ENCODE measurements at regions not wholly inside any gene's neighbourhood (a gene's known extent, or its start where the extent isn't known, plus 50 kb on each side); places are given as distances from the start of the nearest gene placed in this dataset.

GRCh38 chr11:19370100-19370861 lies 129.5 kb upstream of the E2F8 start:
- Histone ChIP-seq H3K27ac (replicated peaks; ENCODE audit: low read length) (no peak overlapping the region), H2BK12ac (ENCODE audit: low read length) (no peak overlapping the region), H2AFZ (ENCODE audit: low read length) (no peak overlapping the region), H2BK15ac (ENCODE audit: low read length) (no peak overlapping the region), H3K4me3 (ENCODE audit: low read length in 2 of 2) (no peak overlapping the region), H2BK120ac (ENCODE audit: low read depth, low read length) (no peak overlapping the region), H3K4me1 (ENCODE audit: control insufficient read depth in 2 of 2, insufficient read depth in 1 of 2, low read depth in 1 of 2, low read length in 2 of 2) (peaks cover 17 to 29% of the 10 kb centered on the region in 2 donors), H3K9me3 (replicated peaks in 1 of 2; ENCODE audit: control insufficient read depth in 2 of 2, insufficient read depth in 1 of 2, low read depth in 1 of 2, low read length in 2 of 2) (peaks cover 0 to 7% of the 10 kb centered on the region in 2 donors), H2BK5ac (ENCODE audit: low read length) (no peak overlapping the region), H4K8ac (ENCODE audit: low read depth, low read length) (no peak overlapping the region), H3K27me3 (ENCODE audit: control insufficient read depth in 3 of 3, insufficient read depth in 3 of 3, low read depth in 1 of 3, low read length in 3 of 3) (no peaks in the 10 kb centered on the region), H3K9ac (ENCODE audit: low read depth, low read length, poor library complexity) (no peak overlapping the region), H4K91ac (ENCODE audit: low read depth, low read length, poor library complexity) (no peak overlapping the region), H3K79me1 (ENCODE audit: low read depth, low read length) (no peaks in the 10 kb centered on the region), H3K18ac (ENCODE audit: low read length) (peak overlapping the region; percentile 55), H3K4me2 (ENCODE audit: insufficient read depth, low read length, poor library complexity, severe bottlenecking) (no peak overlapping the region), H3K14ac (ENCODE audit: low read length) (peak overlapping the region; percentile 9), H3K36me3 (replicated peaks in 1 of 2; ENCODE audit: control insufficient read depth in 2 of 2, insufficient read depth in 2 of 2, low read length in 2 of 2) (no peaks in the 10 kb centered on the region), H2AK5ac (ENCODE audit: low read depth, low read length) (peak overlapping the region; percentile 7), H3K23ac (ENCODE audit: low read depth, low read length, poor library complexity) (no peak overlapping the region), H3K4ac (ENCODE audit: low read length) (no peak overlapping the region)
- no CpG with 5 or more reads among the region's 7 CpGs for WGBS, 2 donors (ENCODE audit: extremely low coverage in 2 of 2, insufficient read length in 2 of 2, insufficient replicate concordance in 1 of 2)
- no peak for DNase-seq (ENCODE audit: low spot score)

GRCh38 chr11:19368726-19369375 lies 128.1 kb upstream of the E2F8 start:
- no peaks in the 10 kb centered on the region for H3K79me1 ChIP-seq (ENCODE audit: low read depth, low read length)
- H4K8ac ChIP-seq (ENCODE audit: low read depth, low read length) = no peak overlapping the region
- H3K9me3 ChIP-seq (replicated peaks in 1 of 2; ENCODE audit: control insufficient read depth in 2 of 2, insufficient read depth in 1 of 2, low read depth in 1 of 2, low read length in 2 of 2) = peaks cover 0 to 7% of the 10 kb centered on the region in 2 donors
- WGBS, 2 donors (ENCODE audit: extremely low coverage in 2 of 2, insufficient read length in 2 of 2, insufficient replicate concordance in 1 of 2) = no CpG with 5 or more reads among the region's 6 CpGs
- H3K18ac ChIP-seq (ENCODE audit: low read length) = no peak overlapping the region
- H2BK5ac ChIP-seq (ENCODE audit: low read length) = no peak overlapping the region
- H3K27me3 ChIP-seq (ENCODE audit: control insufficient read depth in 3 of 3, insufficient read depth in 3 of 3, low read depth in 1 of 3, low read length in 3 of 3) = no peaks in the 10 kb centered on the region
- H2BK12ac ChIP-seq (ENCODE audit: low read length) = no peak overlapping the region
- no peak overlapping the region for H3K14ac ChIP-seq (ENCODE audit: low read length)
- no peak overlapping the region for H2BK15ac ChIP-seq (ENCODE audit: low read length)
- peaks cover 19 to 35% of the 10 kb centered on the region in 2 donors for H3K4me1 ChIP-seq (ENCODE audit: control insufficient read depth in 2 of 2, insufficient read depth in 1 of 2, low read depth in 1 of 2, low read length in 2 of 2)
- H3K36me3 ChIP-seq (replicated peaks in 1 of 2; ENCODE audit: control insufficient read depth in 2 of 2, insufficient read depth in 2 of 2, low read length in 2 of 2) = no peaks in the 10 kb centered on the region
- H2BK120ac ChIP-seq (ENCODE audit: low read depth, low read length) = no peak overlapping the region
- H3K4me2 ChIP-seq (ENCODE audit: insufficient read depth, low read length, poor library complexity, severe bottlenecking) = no peak overlapping the region
- H2AK5ac ChIP-seq (ENCODE audit: low read depth, low read length) = no peak overlapping the region
- H3K27ac ChIP-seq (replicated peaks; ENCODE audit: low read length) = no peak overlapping the region
- H2AFZ ChIP-seq (ENCODE audit: low read length) = no peak overlapping the region
- no peak overlapping the region for H3K4me3 ChIP-seq (ENCODE audit: low read length in 2 of 2)
- no peak overlapping the region for H3K23ac ChIP-seq (ENCODE audit: low read depth, low read length, poor library complexity)
- no peak overlapping the region for H3K9ac ChIP-seq (ENCODE audit: low read depth, low read length, poor library complexity)
- no peak overlapping the region for H3K4ac ChIP-seq (ENCODE audit: low read length)
- H4K91ac ChIP-seq (ENCODE audit: low read depth, low read length, poor library complexity) = no peak overlapping the region
- no peak for DNase-seq (ENCODE audit: low spot score)

- Histone ChIP-seq H2AFZ (ENCODE audit: low read length) (no peak overlapping the region), H3K27me3 (ENCODE audit: control insufficient read depth in 3 of 3, insufficient read depth in 3 of 3, low read depth in 1 of 3, low read length in 3 of 3) (no peaks in the 10 kb centered on the region), H3K27ac (replicated peaks; ENCODE audit: low read length) (no peak overlapping the region), H4K91ac (ENCODE audit: low read depth, low read length, poor library complexity) (no peak overlapping the region), H2BK15ac (ENCODE audit: low read length) (peak overlapping the region; percentile 8), H3K23ac (ENCODE audit: low read depth, low read length, poor library complexity) (no peak overlapping the region), H3K36me3 (replicated peaks in 1 of 2; ENCODE audit: control insufficient read depth in 2 of 2, insufficient read depth in 2 of 2, low read length in 2 of 2) (no peaks in the 10 kb centered on the region), H3K79me1 (ENCODE audit: low read depth, low read length) (no peaks in the 10 kb centered on the region), H3K9ac (ENCODE audit: low read depth, low read length, poor library complexity) (no peak overlapping the region), H3K4ac (ENCODE audit: low read length) (no peak overlapping the region), H3K4me1 (ENCODE audit: control insufficient read depth in 2 of 2, insufficient read depth in 1 of 2, low read depth in 1 of 2, low read length in 2 of 2) (peaks cover 17 to 35% of the 10 kb centered on the region in 2 donors), H3K4me3 (ENCODE audit: low read length in 2 of 2) (no peak overlapping the region), H3K9me3 (replicated peaks in 1 of 2; ENCODE audit: control insufficient read depth in 2 of 2, insufficient read depth in 1 of 2, low read depth in 1 of 2, low read length in 2 of 2) (peaks cover 0 to 7% of the 10 kb centered on the region in 2 donors), H2BK120ac (ENCODE audit: low read depth, low read length) (no peak overlapping the region), H3K18ac (ENCODE audit: low read length) (peak overlapping the region; percentile 66), H2BK5ac (ENCODE audit: low read length) (no peak overlapping the region), H3K4me2 (ENCODE audit: insufficient read depth, low read length, poor library complexity, severe bottlenecking) (no peak overlapping the region), H2BK12ac (ENCODE audit: low read length) (no peak overlapping the region), H2AK5ac (ENCODE audit: low read depth, low read length) (no peak overlapping the region), H3K14ac (ENCODE audit: low read length) (no peak overlapping the region), H4K8ac (ENCODE audit: low read depth, low read length) (no peak overlapping the region)
- no peak for DNase-seq (ENCODE audit: low spot score)
- no CpG with 5 or more reads among the region's 2 CpGs for WGBS, 2 donors (ENCODE audit: extremely low coverage in 2 of 2, insufficient read length in 2 of 2, insufficient replicate concordance in 1 of 2)
These were observed 126.4 kb upstream of the E2F8 start for GRCh38 chr11:19366992-19367709.

Data from neuronal stem cell (in vitro differentiated cells).